GM19395 (cell line): ENCODE measurements at regions not wholly inside any gene's neighbourhood (a gene's known extent, or its start where the extent isn't known, plus 50 kb on each side); places are given as distances from the start of the nearest gene placed in this dataset.
"Not testable (repeated sequence)": the region's sequence is repeated elsewhere in the genome, so short reads cannot be mapped to it uniquely, and the experiment has no call there.

Experiments used
- ATAC-seq: cut with Tn5 transposase; IDR thresholded peaks from one replicate; pipeline ENCODE4 v1.9.1; 2021; ENCODE audit warnings: mild to moderate bottlenecking, moderate library complexity; ENCODE audit not compliant: unreplicated experiment

- peak; percentile 84 for ATAC-seq
Observed at GRCh38 chrX:131821945-131822622, 201.0 kb upstream of the STK26 start.

- ATAC-seq, result no peak
Observed at GRCh38 chrX:131826572-131826971, 196.5 kb upstream of the STK26 start.

DNA sequence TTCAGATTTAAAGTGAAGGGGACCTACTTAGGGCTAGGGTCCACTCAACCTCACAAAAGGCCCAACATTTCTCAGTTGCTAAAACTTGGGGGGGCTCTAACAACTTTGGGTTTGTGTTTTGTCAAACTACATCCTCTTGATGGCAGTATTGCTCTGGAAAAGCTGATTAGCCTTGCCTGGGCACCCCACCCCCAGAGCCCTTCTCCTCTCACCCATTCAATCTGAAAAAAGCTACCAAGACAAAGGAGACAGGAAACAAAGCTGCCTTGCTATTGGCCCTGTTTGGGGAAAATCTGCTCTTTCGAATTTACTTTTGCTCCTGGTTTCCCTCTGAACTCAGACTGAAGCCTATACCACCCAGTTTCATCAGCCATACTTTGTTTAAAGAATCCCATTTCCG lies 195.2 kb upstream of the STK26 start:
- peak; percentile 54 for ATAC-seq

DNA sequence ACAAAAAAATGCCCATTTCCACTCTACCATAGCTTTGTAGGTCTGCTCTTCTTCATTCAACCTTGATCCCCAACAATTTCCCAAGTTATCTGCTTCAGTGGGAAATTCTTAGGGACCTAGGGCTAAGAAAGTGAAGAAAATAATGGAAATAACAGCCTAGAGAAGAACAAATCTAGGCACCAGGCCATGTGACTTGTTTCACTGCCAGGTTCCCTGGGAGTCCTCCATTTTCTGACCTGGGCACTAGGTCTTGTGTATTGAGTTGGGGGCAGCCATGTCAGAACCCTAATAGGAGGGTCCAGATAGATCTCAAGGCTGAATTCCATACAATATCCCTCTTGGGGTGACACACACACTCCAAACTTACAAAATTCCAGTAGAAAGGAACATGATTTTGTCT lies 194.6 kb upstream of the STK26 start:
- ATAC-seq, result no peak

DNA sequence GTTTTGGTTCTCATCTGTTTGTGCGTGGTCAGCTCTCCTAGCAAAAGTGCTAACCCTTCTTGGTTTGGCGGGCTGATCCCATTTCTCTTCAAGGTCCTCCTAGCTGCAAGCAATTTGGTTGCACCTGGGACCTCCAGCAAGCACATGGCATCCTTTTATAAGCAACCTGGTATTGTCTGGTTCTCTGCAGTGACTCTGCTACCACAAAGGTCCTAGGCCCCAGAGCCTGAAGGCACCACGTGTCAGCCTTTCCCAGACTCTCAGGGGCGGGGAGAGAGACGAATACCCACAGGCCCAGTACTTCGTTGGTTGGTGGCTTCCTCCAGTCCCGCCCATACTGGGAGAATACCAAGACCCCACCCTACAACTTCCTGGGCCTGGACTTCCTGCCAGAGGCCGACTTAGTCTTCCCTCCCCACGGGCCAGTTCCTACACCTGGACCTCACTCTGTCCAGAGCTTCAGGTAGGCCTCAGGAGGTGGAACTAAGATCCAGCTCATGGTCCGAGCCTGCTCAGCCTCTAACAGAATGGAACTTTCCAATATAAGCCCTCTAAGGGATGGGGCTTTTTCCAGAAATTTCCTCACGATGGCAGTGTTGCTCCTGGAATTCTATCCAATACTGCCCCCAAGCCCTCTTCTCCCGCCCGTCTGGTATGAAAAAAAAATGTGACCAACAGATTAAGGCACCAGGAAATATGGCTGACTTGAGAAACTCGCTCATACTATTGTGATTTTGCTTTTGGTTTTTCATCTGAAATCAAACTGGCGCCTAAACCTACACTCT lies 192.5 kb upstream of the STK26 start:
- ATAC-seq, result peak; percentile 80

DNA sequence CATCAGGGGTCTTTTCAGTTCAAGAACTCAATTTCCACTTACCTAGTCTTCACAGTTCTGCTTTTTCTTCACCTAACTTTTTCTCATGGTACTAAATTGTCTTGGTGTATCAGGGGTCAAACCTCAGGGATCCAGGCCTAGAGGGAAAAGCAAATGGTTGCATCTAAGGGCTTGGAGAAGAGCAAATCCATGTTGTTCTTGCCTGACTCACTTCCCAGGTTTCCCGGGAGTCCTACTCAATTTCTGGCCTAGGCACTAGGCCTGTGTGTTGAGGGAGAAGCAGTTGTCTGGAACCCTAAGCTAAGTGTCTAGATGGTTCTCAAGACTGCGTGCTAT lies 191.9 kb upstream of the STK26 start:
- no peak for ATAC-seq

DNA sequence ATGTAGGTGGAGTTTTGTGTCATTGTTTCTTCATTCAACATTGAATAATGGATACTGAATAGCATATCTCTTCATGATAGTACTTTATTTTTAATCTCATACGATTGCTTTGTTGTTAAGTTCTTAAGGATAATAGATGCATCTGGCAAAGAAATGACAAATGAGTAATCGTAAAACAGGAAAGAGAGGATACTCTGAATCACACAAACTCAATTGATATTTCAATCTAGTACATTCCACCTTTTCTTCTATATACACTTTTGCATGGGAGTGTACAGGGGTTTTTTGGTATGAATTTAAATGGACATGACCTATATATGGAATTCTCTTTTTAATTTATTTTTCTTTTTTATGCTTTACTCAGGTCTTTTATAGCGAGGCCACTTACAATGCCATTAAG lies 186.9 kb upstream of the STK26 start:
- ATAC-seq, result no peak

DNA sequence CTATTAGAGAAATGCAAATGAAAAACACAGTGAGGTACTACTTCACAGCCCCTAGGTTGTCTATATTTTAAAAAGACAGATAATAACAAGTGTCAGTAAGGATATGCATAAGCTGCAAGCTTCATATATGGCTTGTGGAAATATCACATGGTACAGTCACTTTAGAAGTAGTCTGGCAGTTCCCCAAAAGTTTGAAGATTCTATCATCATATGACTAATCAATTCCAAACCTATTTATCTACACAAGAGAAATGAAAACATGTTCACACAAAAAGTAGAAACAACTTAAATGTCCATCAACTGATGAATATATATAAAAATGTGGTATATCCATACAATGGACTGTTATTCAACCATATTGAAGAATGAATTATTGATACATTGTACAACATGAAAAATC lies 185.8 kb upstream of the STK26 start:
- no peak for ATAC-seq

- ATAC-seq, result peak; percentile 28
Observed at GRCh38 chrX:131840799-131841495, 182.2 kb upstream of the STK26 start.

- peak; percentile 95 for ATAC-seq
Observed at GRCh38 chrX:131841496-131842437, 181.3 kb upstream of the STK26 start.

DNA sequence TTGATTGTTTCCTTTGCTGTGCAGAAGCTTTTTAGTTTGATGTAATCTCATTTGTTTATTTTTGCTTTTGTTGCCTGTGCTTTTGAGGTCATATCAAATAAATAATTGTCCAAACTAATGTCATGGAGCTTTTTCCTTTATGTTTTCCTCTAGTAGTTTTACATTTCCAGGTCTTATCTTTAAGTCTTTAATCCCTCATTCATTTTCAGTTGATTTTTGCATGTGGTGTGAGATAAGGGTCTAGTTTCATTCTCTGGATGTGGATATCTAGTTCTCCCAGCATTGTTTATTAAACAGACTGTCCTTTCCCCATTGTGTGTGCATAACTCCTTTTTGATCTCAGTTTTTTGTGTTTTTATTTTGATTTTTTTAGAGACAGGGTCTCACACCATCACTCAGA lies 179.1 kb upstream of the STK26 start:
- ATAC-seq, result no peak

DNA sequence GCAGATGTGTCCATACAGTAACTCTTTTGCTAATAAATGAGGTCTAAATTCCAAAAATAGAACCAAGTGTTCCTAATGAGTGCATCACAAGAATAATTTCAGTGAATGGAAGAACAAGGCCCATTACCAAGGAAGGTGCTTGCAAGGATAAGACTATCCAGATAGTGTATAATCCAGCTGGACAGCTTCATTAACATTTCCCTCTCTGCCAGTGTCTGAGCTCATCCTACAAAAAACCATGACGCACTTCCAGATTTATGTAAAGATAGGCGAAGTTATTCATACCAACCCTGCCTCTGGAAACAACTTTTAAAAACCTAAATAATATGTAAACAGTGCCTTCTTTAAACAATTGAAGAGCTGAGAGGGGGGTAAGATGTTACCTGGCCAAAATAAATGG lies 177.9 kb upstream of the STK26 start:
- ATAC-seq, result no peak

- ATAC-seq, result no peak
Observed at GRCh38 chrX:131845771-131846170, 177.3 kb upstream of the STK26 start.

- not testable (repeated sequence) for ATAC-seq
Observed at GRCh38 chrX:131850964-131851363, 172.1 kb upstream of the STK26 start.

DNA sequence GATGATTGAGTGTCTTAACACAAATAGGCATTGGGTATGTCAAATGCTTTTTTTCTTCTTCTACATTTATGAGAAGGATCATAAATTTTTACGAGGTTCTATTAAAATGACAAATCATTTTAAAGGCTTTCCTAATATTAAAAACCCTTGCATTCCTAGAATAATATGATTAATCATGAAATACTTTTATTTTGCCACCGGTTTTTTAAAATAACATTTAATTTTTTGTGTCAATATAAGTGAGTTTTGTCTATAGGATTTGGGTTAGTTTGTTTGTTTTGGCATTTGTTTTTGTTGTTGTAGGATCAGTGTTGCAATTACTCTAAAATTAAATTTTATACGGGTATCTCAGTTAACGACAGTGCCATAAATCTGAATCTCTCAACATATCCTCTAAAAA lies 169.7 kb upstream of the STK26 start:
- no peak for ATAC-seq

GRCh38 chrX:131854581-131854980 lies 168.5 kb upstream of the STK26 start:
- no peak for ATAC-seq

DNA sequence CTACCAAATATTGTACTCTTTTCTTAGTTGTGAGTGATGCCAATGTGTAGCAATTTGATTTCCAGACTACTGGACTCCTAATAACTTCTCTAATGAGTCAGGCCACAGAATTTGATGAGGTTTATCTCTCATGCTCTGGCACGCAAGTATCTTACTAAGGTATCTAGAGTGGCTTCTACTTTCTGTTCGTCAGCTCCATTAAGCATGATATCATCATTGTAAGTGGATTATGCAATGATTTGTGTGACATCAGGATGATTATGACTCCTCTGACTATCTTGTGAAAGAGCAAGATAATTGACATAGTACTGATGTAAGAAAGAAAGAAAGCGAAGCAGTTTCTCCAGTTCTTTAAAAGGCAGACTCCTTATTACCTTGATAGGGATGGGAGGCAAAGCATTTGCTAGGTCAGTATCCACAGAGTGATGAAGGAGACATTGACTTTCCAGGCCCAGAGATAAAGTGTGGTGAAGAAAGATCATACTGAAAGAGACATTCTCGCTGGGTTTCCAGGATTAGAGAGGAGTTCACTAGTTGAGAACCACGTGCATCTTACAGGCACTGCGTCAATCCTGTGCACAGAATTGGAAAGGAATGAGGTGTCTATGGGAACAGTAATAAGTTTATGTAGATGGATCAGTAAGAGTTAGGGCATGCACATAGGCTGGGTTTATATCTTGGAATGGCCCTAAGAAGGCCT lies 161.9 kb upstream of the STK26 start:
- ATAC-seq, result no peak

DNA sequence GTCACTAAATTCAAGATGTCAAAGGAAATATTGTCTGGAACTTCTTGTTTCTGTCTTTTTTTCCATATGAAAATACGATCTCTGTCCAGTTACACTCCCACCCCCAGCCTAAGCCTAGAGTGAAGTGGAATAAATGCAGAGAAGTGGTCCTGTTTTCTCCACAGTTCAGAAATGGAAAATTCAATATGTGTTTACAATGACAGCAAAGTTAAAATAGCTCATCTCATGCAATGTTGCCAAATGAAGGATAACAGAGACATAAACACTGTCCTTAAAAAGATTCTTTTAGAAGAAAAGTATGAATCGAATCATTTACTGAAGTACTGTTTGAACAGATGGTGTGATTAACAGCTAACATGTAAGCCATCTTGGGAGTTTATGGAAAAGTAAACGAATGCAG lies 160.8 kb upstream of the STK26 start:
- ATAC-seq, result no peak

- ATAC-seq, result no peak
Observed at GRCh38 chrX:131869182-131869581, 153.9 kb upstream of the STK26 start.

DNA sequence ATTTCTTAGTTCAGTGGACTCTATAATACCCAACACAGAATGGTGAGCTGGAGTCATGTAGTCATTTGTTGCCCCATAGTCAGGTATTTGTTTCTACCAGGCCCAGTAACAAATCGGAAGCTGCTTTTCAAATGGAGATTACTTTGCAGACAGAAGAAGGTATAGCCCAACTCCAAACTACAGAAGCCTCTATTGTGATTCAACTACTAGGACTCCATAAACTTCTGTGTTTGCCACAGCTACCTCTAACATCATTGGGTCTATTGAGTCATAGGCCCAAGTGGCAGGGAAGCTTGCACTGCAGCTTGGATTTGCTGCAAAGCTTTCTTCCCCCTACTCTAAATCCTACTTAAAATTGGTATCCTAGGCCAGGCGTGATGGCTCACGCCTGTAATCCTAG lies 148.8 kb upstream of the STK26 start:
- no peak for ATAC-seq
